Gastroesophageal sphincter (tissue), 4 donors: ENCODE measurements at regions not wholly inside any gene's neighbourhood (a gene's known extent, or its start where the extent isn't known, plus 50 kb on each side); places are given as distances from the start of the nearest gene placed in this dataset.

Experiments
- ATAC-seq: fragments of 150-250 bp; one replicate; pipeline ENCODE4 v1.9.1; 2016; ENCODE audit warnings: mild to moderate bottlenecking, moderate library complexity
- H3K27ac ChIP-seq, 4 donors: fragments of 200-600 bp; sonication (generic) in 3 of 4; 1 replicate in 3 of 4; 2 replicates in 1 of 4; pipeline ENCODE4 v1.5.1; 2016 to 2019
- H3K27me3 ChIP-seq: fragments of 200-600 bp; sonication (generic); one replicate; pipeline ENCODE4 v1.5.1; 2019
- H3K36me3 ChIP-seq, 2 donors: fragments of 200-600 bp; sonication (generic); one replicate each; pipeline ENCODE4 v1.5.1; 2019; ENCODE audit warnings: control low read depth in 1 of 2
- H3K4me1 ChIP-seq, 3 donors: fragments of 200-600 bp; sonication (generic); 1 replicate in 2 of 3; 2 replicates in 1 of 3; pipeline ENCODE4 v1.5.1; 2016 to 2019; ENCODE audit warnings: control low read depth in 2 of 3
- H3K4me3 ChIP-seq, 2 donors: fragments of 200-600 bp; sonication (generic); one replicate each; pipeline ENCODE4 v1.5.1; 2019; ENCODE audit warnings: mild to moderate bottlenecking in 1 of 2, moderate library complexity in 1 of 2
- H3K9me3 ChIP-seq, 3 donors: fragments of 200-600 bp; sonication (generic); one replicate each; pipeline ENCODE4 v1.5.1; 2017 to 2019; ENCODE audit warnings: control low read depth in 2 of 3
- EP300 ChIP-seq: sonication (generic); formaldehyde crosslinking; IDR thresholded peaks from one replicate; pipeline ENCODE4 v1.6.1; 2017; ENCODE audit warnings: antibody characterized with exemption, mild to moderate bottlenecking
- POLR2A ChIP-seq, 2 donors: fragments of 450-650 bp; IDR thresholded peaks; one replicate each; pipeline ENCODE4 v1.6.1; 2017; ENCODE audit warnings: antibody characterized with exemption in 2 of 2, mild to moderate bottlenecking in 2 of 2, moderate library complexity in 1 of 2
- POLR2AphosphoS5 ChIP-seq: sonication (generic); formaldehyde crosslinking; IDR thresholded peaks from one replicate; pipeline ENCODE4 v1.6.1; 2017; ENCODE audit warnings: antibody characterized with exemption
- WGBS, 2 donors: methylation state at CpG; one replicate each; pipeline ENCODE4 v1.1.5; 2018; ENCODE audit warnings: low coverage in 1 of 2; 5-methylcytosine and 5-hydroxymethylcytosine counted together
- TF ChIP-seq, protein P1 (sequence below), 4 experiments: fragments of 200-600 bp in 2 of 4; fragments of 450-650 bp in 2 of 4; sonication (generic) in 1 of 4; IDR thresholded peaks; one replicate each; pipeline ENCODE4 v1.5.1; 2017 to 2019; ENCODE audit warnings: antibody characterized with exemption in 4 of 4, mild to moderate bottlenecking in 2 of 4, moderate library complexity in 2 of 4

DNA sequence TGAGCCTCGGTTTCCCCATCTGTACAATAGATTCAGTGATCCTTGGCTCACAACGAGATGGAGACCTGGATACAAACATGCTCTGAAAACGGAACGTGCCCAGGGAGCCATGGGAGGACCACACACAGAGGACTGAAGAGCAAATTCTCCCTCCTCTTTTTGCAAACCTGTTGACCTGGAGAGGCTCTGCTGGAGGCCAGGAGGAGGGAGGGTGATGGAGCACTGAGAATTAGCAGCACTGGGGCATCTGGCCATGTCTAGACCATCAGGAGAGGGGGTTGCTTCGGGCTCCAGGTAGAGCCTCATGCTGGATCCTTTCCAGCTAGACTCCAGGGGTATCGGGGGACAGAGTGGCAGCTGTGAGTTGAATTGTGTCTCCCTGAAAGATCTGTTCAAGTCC, 97.4 kb upstream of the GPR26 start:
- TF ChIP-seq POLR2A (IDR thresholded peaks at IDR 0.05) = no peak
- no peak for TF ChIP-seq POLR2AphosphoS5
- TF ChIP-seq, protein P1, sequence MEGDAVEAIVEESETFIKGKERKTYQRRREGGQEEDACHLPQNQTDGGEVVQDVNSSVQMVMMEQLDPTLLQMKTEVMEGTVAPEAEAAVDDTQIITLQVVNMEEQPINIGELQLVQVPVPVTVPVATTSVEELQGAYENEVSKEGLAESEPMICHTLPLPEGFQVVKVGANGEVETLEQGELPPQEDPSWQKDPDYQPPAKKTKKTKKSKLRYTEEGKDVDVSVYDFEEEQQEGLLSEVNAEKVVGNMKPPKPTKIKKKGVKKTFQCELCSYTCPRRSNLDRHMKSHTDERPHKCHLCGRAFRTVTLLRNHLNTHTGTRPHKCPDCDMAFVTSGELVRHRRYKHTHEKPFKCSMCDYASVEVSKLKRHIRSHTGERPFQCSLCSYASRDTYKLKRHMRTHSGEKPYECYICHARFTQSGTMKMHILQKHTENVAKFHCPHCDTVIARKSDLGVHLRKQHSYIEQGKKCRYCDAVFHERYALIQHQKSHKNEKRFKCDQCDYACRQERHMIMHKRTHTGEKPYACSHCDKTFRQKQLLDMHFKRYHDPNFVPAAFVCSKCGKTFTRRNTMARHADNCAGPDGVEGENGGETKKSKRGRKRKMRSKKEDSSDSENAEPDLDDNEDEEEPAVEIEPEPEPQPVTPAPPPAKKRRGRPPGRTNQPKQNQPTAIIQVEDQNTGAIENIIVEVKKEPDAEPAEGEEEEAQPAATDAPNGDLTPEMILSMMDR (IDR thresholded peaks at IDR 0.05) = no peak
- no peak for TF ChIP-seq EP300
- H3K4me1 ChIP-seq = no peaks in the 10 kb centered on the region
- H3K27ac ChIP-seq = no peak overlapping the region
- ATAC-seq = no peak
- H3K9me3 ChIP-seq = no peaks in the 10 kb centered on the region
- 45% methylated on average over 4 of the region's 6 CpGs; no CpG with 5 or more reads in 1 of the 2 donors for WGBS, 2 donors
- peaks cover 73% of the 10 kb centered on the region for H3K27me3 ChIP-seq
- no peak overlapping the region for H3K4me3 ChIP-seq
- no peaks in the 10 kb centered on the region for H3K36me3 ChIP-seq

DNA sequence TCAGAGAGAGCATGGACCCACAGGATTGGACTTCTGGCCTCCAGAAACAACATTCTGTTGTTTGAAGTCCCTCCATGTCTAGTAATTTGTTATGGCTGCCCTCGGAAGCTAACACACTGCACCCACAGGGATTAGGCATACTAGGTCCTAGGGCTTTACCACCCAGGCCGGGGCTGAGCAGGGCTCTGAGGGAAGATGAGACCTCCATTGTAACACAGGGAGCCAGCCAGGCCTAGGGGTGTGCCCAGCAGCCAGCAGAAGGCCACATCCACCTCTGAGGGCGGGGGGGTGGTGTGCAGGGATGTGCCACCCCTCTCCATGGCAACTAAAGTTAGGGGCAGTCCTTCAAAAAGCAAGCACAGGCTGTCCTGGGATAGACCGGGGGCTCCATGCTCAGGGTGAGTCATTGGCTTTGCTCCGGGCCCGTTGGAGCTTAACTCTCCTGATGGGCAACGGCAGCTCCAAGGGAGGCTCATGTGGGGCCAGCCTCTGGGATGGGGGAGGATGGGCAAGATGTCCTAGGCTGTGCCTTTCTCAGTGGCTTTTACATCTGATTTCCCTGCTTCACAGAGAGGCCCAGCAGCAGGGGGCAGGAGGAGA, 96.6 kb upstream of the GPR26 start:
- no peaks in the 10 kb centered on the region for H3K9me3 ChIP-seq
- no peaks in the 10 kb centered on the region for H3K4me1 ChIP-seq
- no peak for TF ChIP-seq POLR2AphosphoS5
- H3K27ac ChIP-seq = no peak overlapping the region
- ATAC-seq = no peak
- WGBS, 2 donors = 60% methylated on average over 1 of the region's 7 CpGs; no CpG with 5 or more reads in 1 of the 2 donors
- no peak overlapping the region for H3K4me3 ChIP-seq
- no peaks in the 10 kb centered on the region for H3K36me3 ChIP-seq
- peaks cover 81% of the 10 kb centered on the region for H3K27me3 ChIP-seq

DNA sequence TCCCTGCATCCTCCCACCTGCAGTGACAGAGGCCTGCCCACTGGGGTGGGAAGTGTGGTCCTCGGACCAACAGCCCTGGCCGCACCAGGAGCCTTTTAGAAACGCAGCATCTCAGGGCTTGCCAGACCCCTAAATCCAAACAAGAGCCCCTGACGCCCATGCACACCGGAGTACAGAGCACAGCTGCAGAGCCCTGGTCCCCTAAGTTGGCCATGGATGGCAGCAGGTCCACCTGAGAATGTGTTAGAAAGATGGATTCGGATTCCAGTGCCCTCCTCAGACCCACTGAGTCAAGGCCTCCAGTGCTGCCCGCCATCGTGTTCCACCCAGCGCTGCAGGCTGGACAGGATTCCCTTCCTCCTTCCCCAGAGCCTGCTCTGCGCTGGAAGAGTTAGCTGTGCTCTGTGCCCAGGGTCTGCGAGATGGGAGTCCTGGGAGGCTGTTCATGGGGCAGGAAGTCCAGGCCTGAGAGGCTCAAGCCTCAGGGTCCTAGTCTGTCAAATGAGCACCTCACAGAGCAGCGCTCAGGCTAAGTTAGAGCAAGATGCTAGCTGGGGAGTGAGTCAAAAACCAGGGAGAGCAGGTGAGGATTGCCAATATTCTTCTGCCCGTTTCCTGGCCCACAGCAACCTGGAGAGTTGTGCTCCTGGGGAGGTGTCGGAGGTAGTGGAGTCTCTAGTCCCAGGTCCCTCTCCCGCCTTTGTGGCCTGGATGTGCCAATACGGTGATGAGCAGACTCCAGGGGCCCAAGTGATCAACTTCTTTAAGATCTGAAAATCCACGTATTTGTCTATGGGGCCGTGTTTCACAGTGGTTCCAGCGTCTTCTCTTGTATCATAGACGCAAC, 95.9 kb upstream of the GPR26 start:
- Histone ChIP-seq H3K27me3 (peaks cover 88% of the 10 kb centered on the region), H3K4me1 (no peaks in the 10 kb centered on the region), H3K4me3 (no peak overlapping the region), H3K9me3 (no peaks in the 10 kb centered on the region), H3K27ac (no peak overlapping the region), H3K36me3 (no peaks in the 10 kb centered on the region)
- TF ChIP-seq POLR2A (IDR thresholded peaks at IDR 0.05) (no peak), POLR2AphosphoS5 (no peak), EP300 (no peak)
- TF ChIP-seq, protein P1 (IDR thresholded peaks at IDR 0.05) = no peak
- ATAC-seq = no peak
- WGBS, 2 donors = 92 to 93% methylated on average over 3 to 5 of the region's 20 CpGs

DNA sequence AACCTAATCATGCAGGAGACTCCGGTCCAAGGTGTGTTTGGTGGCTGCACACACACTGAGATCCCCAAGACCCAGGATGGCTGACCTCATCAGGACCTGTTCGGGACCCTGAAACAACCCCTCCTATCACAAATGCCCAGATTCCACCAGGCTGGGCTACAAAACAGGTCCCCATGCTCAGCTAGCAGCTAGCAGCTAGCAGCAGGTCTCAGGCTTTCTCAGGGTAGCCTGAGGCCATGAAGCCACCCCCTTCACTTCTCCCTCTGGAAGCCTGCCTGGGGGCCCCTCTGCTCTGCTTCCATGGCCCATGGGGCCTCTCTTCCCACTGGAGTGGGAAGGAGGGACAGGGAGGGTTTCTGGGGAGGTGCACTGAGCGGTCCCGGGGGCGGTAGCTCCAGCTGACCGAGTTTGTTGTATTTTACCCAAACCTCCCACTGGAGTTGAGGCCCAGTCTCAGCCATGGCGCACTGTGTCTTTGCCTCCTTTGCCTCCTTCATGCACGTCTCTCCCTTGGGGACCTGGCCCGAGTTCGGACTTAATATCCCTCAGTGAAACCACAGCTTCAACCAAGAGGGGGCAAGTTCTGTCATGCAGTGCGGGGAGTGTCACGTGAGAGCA, 95.1 kb upstream of the GPR26 start:
- Histone ChIP-seq H3K9me3 (no peaks in the 10 kb centered on the region), H3K4me3 (no peak overlapping the region), H3K27ac (no peak overlapping the region), H3K36me3 (no peaks in the 10 kb centered on the region), H3K27me3 (peaks cover 89% of the 10 kb centered on the region), H3K4me1 (no peaks in the 10 kb centered on the region)
- WGBS, 2 donors = 80% methylated on average over 3 of the region's 12 CpGs; no CpG with 5 or more reads in 1 of the 2 donors
- ATAC-seq = no peak
- TF ChIP-seq POLR2AphosphoS5 (no peak), EP300 (no peak), POLR2A (IDR thresholded peaks at IDR 0.05) (no peak)
- TF ChIP-seq, protein P1 (IDR thresholded peaks at IDR 0.05) = no peak

DNA sequence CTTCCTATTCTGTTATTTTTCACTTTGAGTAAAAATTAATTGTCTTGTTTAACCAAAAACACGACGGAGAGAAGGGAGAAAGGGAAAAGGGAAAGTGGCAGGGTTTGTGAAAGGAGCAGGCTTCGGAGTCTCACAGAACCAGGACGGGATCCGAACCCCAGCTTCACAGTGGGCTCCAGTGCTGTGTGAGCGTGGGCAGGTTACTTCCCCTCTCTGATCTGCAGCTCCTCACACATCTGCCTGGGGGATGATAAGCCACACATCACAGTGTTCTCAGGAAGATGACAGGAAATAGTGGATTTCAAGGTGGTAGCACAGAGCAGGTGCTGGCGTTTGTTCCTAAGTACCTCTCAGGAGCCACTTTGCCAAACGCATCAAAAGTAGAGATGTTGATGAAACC, 94.2 kb upstream of the GPR26 start:
- WGBS, 2 donors = 73% methylated on average over 6 of the region's 8 CpGs; no CpG with 5 or more reads in 1 of the 2 donors
- no peak overlapping the region for H3K27ac ChIP-seq
- no peaks in the 10 kb centered on the region for H3K36me3 ChIP-seq
- no peak for ATAC-seq
- H3K9me3 ChIP-seq = no peaks in the 10 kb centered on the region
- H3K4me1 ChIP-seq = no peaks in the 10 kb centered on the region
- peaks cover 88% of the 10 kb centered on the region for H3K27me3 ChIP-seq
- H3K4me3 ChIP-seq = no peak overlapping the region
- TF ChIP-seq POLR2A (IDR thresholded peaks at IDR 0.05) (no peak), EP300 (no peak), POLR2AphosphoS5 (no peak)
- TF ChIP-seq, protein P1 (IDR thresholded peaks at IDR 0.05) = no peak
